Stimulated activated CD4-positive, alpha-beta T cell treated with anti-CD3 and anti-CD28 coated beads, Interleukin-1b, Interleukin-23, amount 100 ng/mL, for 1 hour (primary cell): ENCODE measurements at regions not wholly inside any gene's neighbourhood (a gene's known extent, or its start where the extent isn't known, plus 50 kb on each side); places are given as distances from the start of the nearest gene placed in this dataset.

Source experiments
- DNase-seq, 2 donors: peaks; one replicate each; pipeline ENCODE4 v3.0.0-alpha.2; 2020; ENCODE audit warnings: low read depth in 2 of 2

- DNase-seq, result no peak
These were observed 155.6 kb downstream of the METTL4 start for GRCh38 chr18:2415656-2416055.

GRCh38 chr18:2417861-2418610 lies 153.3 kb downstream of the METTL4 start:
- DNase-seq, result no peak

GRCh38 chr18:2420367-2420766 lies 150.9 kb downstream of the METTL4 start:
- no peak for DNase-seq

DNA sequence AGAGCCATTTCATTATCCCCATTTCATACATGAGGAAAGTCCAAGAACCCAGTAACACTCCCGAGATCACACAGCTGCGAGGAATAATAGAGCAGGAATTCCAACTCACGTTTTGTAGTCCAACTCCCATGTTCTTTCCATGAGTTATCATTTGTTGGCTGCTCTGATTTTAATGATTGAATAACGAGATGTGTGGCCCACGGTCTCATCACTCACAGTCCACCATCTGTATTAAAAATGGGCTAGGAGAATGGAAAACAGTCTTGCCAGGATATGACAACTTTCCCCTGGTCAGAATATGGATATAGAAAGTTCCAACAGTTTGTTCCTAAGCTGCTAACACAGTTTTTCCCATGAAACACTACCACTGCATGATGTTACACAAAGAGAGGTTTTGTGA lies 147.5 kb downstream of the METTL4 start:
- DNase-seq, result no peak

DNA sequence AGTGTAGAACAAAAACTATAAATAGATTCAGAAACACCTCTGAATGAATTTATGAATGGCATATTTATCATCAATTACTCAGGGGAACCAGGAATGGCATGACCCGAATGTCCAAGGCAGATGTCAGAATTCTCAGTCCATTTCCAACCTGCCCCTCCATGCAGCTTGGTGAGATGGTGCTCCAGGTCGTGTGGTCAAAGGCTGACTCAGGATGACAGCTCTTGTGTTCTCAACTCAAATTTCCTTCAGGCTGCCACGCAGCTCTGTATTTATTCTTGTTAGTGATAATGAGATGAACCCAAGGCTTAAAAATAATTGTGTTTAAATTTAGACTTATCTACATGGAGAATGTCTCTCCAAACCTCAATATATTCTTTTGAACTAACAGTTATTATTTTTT lies 146.9 kb downstream of the METTL4 start:
- no peak for DNase-seq

GRCh38 chr18:2425426-2426317 lies 145.6 kb downstream of the METTL4 start:
- DNase-seq, result no peak

DNA sequence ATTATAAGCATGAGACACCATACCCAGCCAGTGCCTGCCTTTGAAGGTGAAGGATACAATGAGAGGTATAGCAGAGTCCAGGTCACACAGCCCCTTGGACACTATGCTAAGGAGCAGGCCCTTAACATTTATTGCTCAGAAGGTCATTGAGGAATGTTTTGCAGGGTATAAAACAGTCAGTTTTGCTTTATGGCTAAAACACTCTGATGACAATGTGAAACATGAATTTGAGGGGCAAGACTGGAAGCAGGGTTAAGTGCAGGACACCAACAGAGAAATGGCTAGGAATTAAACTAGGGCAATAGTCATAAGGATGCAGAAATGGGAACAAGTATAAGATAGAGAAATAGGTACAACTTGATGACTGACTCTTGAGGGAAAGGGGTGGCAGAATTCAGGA lies 141.1 kb downstream of the METTL4 start:
- no peak for DNase-seq

GRCh38 chr18:2431806-2432205 lies 139.5 kb downstream of the METTL4 start:
- no peak for DNase-seq

DNA sequence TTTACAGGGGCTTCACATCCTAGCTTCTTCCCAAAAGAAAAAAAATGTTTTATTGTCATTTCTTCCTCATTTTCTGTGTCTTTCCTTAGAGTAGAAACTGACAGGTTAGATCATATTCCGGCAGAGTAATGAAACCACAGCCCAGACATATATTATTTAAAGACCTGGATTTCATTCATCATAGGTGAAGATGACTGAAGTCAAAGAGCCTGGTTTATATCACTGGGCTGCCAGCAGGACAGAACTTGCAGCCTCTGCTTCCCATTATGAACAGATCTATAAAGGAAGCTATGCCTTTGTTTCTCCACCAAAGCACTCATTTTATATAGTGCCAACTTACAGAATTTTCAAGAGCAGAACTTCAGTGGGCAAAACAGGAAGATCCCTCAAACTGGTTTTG lies 137.9 kb downstream of the METTL4 start:
- DNase-seq, result no peak

GRCh38 chr18:2441544-2441943 lies 129.8 kb downstream of the METTL4 start:
- DNase-seq, result no peak

DNA sequence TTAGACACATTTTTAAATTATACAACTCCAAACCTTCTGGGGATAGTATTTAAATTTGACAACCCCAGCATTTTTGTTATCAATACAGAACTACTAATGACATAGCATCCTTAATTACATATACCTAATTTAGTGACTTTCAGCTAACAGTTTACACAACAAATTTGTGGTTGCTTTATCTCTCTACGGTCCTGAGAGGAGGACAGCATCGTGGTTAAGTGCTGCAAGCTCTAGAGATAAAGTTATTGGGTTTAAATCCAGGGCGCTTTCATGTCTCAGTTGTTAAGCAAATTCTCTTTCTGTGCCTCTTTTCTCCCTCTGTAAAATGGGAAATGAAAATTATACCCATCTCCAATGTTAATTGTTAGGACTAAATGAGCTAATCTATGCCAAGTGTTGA lies 129.3 kb downstream of the METTL4 start:
- DNase-seq, result no peak

GRCh38 chr18:2442726-2443275 lies 128.5 kb downstream of the METTL4 start:
- DNase-seq, result no peak

DNA sequence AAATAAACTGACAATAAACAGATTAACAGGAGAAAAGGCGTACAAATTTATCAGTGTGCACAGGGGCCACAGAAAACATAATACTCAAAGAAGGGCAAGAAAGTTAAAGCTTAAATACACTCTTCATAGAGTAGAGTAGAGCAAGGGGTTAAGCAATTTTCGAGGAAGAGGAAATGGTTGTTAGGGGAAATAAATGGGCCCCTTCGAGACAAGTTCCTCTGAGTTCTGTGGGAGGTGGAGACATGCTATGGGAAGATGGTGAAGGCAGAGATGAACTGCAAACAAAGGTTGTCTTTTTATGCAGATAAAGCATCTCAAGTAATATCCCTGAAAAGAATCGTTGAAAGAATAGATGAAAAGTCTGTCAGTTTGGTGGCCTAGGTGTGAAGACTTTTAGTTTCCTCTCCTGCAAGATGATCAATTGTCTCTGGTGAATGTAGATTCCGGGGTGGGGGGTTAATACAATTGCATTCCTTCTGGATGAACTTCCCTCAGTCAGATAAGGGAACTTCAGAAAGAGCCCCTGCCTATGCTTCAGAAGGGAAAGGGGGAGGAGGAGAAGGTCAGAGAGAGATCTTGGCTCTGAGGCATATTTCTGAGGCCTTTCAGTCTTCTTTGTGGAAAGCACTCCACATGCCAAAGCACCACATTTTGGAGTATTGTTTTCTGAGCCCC lies 127.0 kb downstream of the METTL4 start:
- no peak for DNase-seq

- no peak for DNase-seq
These were observed 122.6 kb downstream of the METTL4 start for GRCh38 chr18:2448565-2449151.

GRCh38 chr18:2451556-2451955 lies 119.7 kb downstream of the METTL4 start:
- no peak for DNase-seq

GRCh38 chr18:2459886-2460285 lies 111.4 kb downstream of the METTL4 start:
- DNase-seq, result no peak

GRCh38 chr18:2466978-2467377 lies 104.3 kb downstream of the METTL4 start:
- no peak for DNase-seq

DNA sequence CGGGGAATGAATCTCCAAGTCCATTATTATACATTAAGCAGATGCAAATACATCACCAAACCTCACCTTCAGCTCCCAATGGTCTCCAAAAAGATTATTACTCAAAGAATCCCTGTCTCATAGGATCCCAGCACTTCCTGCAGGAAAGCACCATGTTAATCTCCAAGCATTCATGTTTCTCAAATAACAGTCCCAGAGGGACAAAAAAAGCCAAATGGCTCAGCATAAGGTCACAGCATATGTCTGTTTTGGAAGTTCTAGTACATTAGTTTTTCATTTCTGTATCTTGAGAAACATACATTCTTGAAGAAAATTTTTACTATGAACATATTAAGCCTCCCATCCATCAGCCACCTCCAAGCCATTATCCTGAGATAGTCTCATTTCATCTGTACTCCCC lies 103.3 kb downstream of the METTL4 start:
- no peak for DNase-seq

DNA sequence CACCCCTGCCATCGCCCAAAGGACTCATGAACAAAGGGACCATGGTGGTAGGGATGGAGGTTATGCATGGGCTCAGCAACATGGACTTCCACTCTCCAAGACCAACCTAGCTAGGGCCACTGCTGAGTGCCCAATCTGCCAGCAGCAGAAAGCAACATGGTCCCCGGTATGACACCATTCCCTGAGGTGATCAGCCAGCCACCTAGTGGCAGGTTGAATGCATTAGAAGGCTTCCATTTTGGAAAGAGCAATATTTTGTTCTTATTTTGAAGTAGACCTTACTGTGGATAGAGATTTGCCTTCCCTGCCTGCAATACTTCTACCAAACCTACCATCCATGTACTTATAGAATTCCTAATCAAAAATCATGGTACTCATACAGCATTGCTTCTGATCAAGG lies 99.8 kb downstream of the METTL4 start:
- no peak for DNase-seq

- DNase-seq, result no peak
These were observed 92.6 kb downstream of the METTL4 start for GRCh38 chr18:2478662-2479061.

DNA sequence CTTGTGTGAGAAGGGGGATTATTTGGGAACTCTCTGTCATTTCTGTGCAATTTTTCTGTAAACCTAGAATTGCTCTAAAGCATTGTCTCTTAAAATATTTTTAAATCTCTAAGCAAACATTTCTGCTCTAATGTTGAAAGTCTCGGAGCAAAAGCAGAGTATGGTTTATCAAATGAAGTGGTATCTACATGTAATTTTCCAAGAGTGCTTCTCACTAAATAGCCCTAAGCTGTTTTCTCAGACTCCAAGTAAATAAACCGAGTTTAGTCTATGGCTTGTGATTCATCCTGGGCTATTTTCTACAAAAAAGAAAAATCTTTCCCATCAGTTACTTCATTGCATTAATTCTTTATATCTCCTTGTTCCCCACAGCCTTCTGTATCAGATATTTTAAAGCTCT lies 90.8 kb downstream of the METTL4 start:
- no peak for DNase-seq
